Endodermal cell (in vitro differentiated cells): ENCODE measurements at regions not wholly inside any gene's neighbourhood (a gene's known extent, or its start where the extent isn't known, plus 50 kb on each side); places are given as distances from the start of the nearest gene placed in this dataset.

Source experiments
- DNase-seq: peaks from one replicate; pipeline ENCODE4 v3.0.0-alpha.2; 2017
- H3K27ac ChIP-seq: 2 replicates; pipeline ENCODE4 v1.5.1; 2013; ENCODE audit warnings: mild to moderate bottlenecking, low read depth, low read length, moderate library complexity
- H3K27me3 ChIP-seq: 2 replicates; pipeline ENCODE4 v1.6.1; 2013; ENCODE audit warnings: mild to moderate bottlenecking, low read length, moderate library complexity; ENCODE audit not compliant: insufficient read depth, control insufficient read depth, poor library complexity, severe bottlenecking
- H3K36me3 ChIP-seq: 2 replicates; pipeline ENCODE4 v1.7.0; 2013; ENCODE audit warnings: mild to moderate bottlenecking, low read length, moderate library complexity; ENCODE audit not compliant: control insufficient read depth, insufficient read depth
- H3K4me1 ChIP-seq: one replicate; pipeline ENCODE4 v1.7.0; 2013; ENCODE audit warnings: low read length; ENCODE audit not compliant: control insufficient read depth, insufficient read depth
- H3K4me3 ChIP-seq: 2 replicates; pipeline ENCODE4 v1.5.1; 2013; ENCODE audit warnings: mild to moderate bottlenecking, low read length, moderate library complexity
- H3K9ac ChIP-seq: 2 replicates; pipeline ENCODE4 v1.6.1; 2013; ENCODE audit warnings: mild to moderate bottlenecking, low read length, moderate library complexity; ENCODE audit not compliant: poor library complexity, severe bottlenecking; ENCODE audit errors: extremely low read depth
- H3K9me3 ChIP-seq: 2 replicates; pipeline ENCODE4 v1.6.1; 2013; ENCODE audit warnings: mild to moderate bottlenecking, low read length, moderate library complexity; ENCODE audit not compliant: control insufficient read depth
- H3K27ac Mint-ChIP-seq: 2 replicates; pipeline ENCODE4 v1.8.0; 2020; ENCODE audit warnings: mixed read lengths
- H3K27me3 Mint-ChIP-seq: 2 replicates; pipeline ENCODE4 v1.8.0; 2021; ENCODE audit warnings: mild to moderate bottlenecking, mixed read lengths; ENCODE audit not compliant: insufficient read depth
- H3K36me3 Mint-ChIP-seq: 2 replicates; pipeline ENCODE4 v1.8.0; 2020; ENCODE audit warnings: low read depth, mixed read lengths
- H3K4me1 Mint-ChIP-seq: 2 replicates; pipeline ENCODE4 v1.8.0; 2020; ENCODE audit warnings: mixed read lengths
- H3K4me3 Mint-ChIP-seq: 2 replicates; pipeline ENCODE4 v1.8.0; 2020; ENCODE audit warnings: mild to moderate bottlenecking, moderate library complexity, mixed read lengths
- H3K9me3 Mint-ChIP-seq: 2 replicates; pipeline ENCODE4 v1.8.0; 2020; ENCODE audit warnings: mild to moderate bottlenecking, mixed read lengths
- WGBS, 2 experiments: methylation state at CpG; one replicate each; pipeline versions ENCODE4 v1.1.5 to v1.1.7; 2013; ENCODE audit warnings: missing lambda C conversion rate in 2 of 2, mixed read lengths in 1 of 2; ENCODE audit not compliant: insufficient coverage in 1 of 2, insufficient read length in 1 of 2; 5-methylcytosine and 5-hydroxymethylcytosine counted together
- TF ChIP-seq, protein P1 (sequence below): fragments of 200-600 bp; sonication (generic); conservative IDR thresholded peaks from 2 replicates; pipeline ENCODE4 v1.5.0; 2021; ENCODE audit warnings: antibody characterized with exemption, mild to moderate bottlenecking

DNA sequence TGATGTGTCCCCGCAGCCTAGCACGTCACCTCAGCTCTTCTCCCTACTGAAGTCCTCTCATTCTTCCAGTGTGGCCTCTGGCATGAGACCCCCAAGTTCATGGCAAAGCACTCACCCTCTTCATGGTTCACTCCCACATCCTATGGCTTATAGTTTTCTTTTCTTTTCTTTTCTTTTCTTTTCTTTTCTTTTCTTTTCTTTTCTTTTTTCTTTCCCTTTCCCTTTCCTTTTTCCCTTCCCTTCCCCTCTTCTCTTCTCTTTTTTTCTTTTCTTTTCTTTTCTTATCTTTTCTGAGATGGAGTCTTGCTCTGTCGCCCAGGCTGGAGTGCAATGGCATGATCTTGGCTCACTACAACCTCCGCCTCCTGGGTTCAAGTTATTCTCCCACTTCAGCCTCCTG is 58.4 kb upstream of the NLRP1 start:
- no peak overlapping the region for H3K27ac Mint-ChIP-seq
- Histone ChIP-seq H3K9me3 (no peaks in the 10 kb centered on the region), H3K4me1 (no peaks in the 10 kb centered on the region), H3K9ac (no peak overlapping the region), H3K27ac (no peak overlapping the region), H3K36me3 (no peaks in the 10 kb centered on the region), H3K27me3 (no peaks in the 10 kb centered on the region), H3K4me3 (no peak overlapping the region)
- no peak overlapping the region for H3K4me3 Mint-ChIP-seq
- WGBS, 2 experiments = 85 to 88% methylated on average over 3 to 4 of the region's 4 CpGs
- TF ChIP-seq, protein P1, sequence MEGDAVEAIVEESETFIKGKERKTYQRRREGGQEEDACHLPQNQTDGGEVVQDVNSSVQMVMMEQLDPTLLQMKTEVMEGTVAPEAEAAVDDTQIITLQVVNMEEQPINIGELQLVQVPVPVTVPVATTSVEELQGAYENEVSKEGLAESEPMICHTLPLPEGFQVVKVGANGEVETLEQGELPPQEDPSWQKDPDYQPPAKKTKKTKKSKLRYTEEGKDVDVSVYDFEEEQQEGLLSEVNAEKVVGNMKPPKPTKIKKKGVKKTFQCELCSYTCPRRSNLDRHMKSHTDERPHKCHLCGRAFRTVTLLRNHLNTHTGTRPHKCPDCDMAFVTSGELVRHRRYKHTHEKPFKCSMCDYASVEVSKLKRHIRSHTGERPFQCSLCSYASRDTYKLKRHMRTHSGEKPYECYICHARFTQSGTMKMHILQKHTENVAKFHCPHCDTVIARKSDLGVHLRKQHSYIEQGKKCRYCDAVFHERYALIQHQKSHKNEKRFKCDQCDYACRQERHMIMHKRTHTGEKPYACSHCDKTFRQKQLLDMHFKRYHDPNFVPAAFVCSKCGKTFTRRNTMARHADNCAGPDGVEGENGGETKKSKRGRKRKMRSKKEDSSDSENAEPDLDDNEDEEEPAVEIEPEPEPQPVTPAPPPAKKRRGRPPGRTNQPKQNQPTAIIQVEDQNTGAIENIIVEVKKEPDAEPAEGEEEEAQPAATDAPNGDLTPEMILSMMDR = no peak
- H3K4me1 Mint-ChIP-seq = peaks cover 9% of the 10 kb centered on the region
- H3K9me3 Mint-ChIP-seq = no peaks in the 10 kb centered on the region
- H3K27me3 Mint-ChIP-seq = peaks cover 3% of the 10 kb centered on the region
- DNase-seq = no peak
- no peaks in the 10 kb centered on the region for H3K36me3 Mint-ChIP-seq

DNA sequence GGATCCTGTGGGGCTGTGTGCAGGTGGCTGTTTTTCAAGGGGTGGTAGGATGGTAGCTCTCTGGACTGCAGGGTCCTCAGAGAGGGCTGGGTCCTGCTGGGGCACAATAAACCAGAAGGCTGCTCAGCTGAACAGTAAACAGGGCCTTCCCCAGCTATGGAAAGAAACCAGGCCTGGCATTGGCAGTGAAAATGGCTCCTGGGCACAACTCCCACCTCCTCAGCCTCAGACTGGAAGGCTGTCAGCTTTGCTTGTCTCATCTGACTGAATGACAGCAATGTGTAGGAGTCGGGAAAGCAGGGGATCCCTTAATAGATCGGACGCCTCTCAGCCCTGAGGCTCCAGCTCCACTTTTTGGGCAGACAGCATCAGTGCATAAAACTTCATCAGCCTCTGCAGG is 59.8 kb upstream of the NLRP1 start:
- DNase-seq = no peak
- no peak overlapping the region for H3K9ac ChIP-seq
- no peaks in the 10 kb centered on the region for H3K4me1 ChIP-seq
- TF ChIP-seq, protein P1 = no peak
- Mint-ChIP-seq H3K9me3 (no peaks in the 10 kb centered on the region), H3K27me3 (peaks cover 3% of the 10 kb centered on the region), H3K4me3 (no peak overlapping the region), H3K27ac (no peak overlapping the region), H3K4me1 (peaks cover 9% of the 10 kb centered on the region), H3K36me3 (no peaks in the 10 kb centered on the region)
- H3K9me3 ChIP-seq = no peaks in the 10 kb centered on the region
- H3K27me3 ChIP-seq = no peaks in the 10 kb centered on the region
- H3K27ac ChIP-seq = no peak overlapping the region
- whole genome bisulfite sequencing, 2 experiments = 70 to 76% methylated on average over 3 of the region's 3 CpGs
- no peaks in the 10 kb centered on the region for H3K36me3 ChIP-seq
- H3K4me3 ChIP-seq = no peak overlapping the region

DNA sequence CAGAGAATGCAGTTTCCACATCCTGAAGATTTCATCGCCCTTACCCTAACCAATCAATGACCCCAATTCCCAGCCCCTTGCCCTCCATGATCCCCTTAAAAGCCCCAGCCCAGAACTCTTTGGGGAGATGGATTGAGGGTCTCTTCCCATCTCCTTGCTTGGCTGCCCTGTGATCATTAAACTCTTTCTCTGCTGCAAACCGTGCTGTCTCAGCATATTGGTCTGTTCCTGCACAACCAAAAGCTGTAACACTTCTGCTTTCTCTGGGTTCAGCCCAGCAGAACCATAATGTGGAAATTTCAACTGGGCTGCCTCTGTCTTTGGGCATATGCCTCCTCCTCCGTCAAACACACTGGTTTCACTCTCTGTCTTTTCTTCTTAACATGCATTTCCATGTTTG is 67.0 kb upstream of the NLRP1 start:
- Mint-ChIP-seq H3K4me1 (no peaks in the 10 kb centered on the region), H3K4me3 (no peak overlapping the region), H3K9me3 (peaks cover 28% of the 10 kb centered on the region), H3K27me3 (peaks cover 17% of the 10 kb centered on the region), H3K27ac (no peak overlapping the region), H3K36me3 (no peaks in the 10 kb centered on the region)
- Histone ChIP-seq H3K4me3 (no peak overlapping the region), H3K27ac (no peak overlapping the region), H3K36me3 (no peaks in the 10 kb centered on the region), H3K9ac (no peak overlapping the region), H3K27me3 (no peaks in the 10 kb centered on the region), H3K4me1 (no peaks in the 10 kb centered on the region), H3K9me3 (peaks cover 16% of the 10 kb centered on the region)
- 69 to 88% methylated on average over 2 to 3 of the region's 3 CpGs for WGBS, 2 experiments
- no peak for DNase-seq
- TF ChIP-seq, protein P1 = no peak
